LNCAP (cell line): ENCODE measurements at regions not wholly inside any gene's neighbourhood (a gene's known extent, or its start where the extent isn't known, plus 50 kb on each side); places are given as distances from the start of the nearest gene placed in this dataset.

Experiments used
- CTCF ChIP-seq: fragments of 450-650 bp; IDR thresholded peaks from 2 replicates; pipeline ENCODE4 v1.5.1; 2017; ENCODE audit warnings: mild to moderate bottlenecking

GRCh38 chr2:122112216-122113005, 357.0 kb downstream of the TSN start:
- TF ChIP-seq CTCF = no peak

GRCh38 chr2:122114421-122114820, 359.0 kb downstream of the TSN start:
- no peak for TF ChIP-seq CTCF

GRCh38 chr2:122117371-122117770, 361.9 kb downstream of the TSN start:
- TF ChIP-seq CTCF = no peak

- no peak for TF ChIP-seq CTCF
Measured at GRCh38 chr2:122129399-122129798, 373.9 kb downstream of the TSN start.

- TF ChIP-seq CTCF = no peak
Measured at GRCh38 chr2:122132147-122132691, 376.8 kb downstream of the TSN start.

GRCh38 chr2:122135021-122135937, 379.8 kb downstream of the TSN start:
- no peak for TF ChIP-seq CTCF

GRCh38 chr2:122136056-122136455, 380.6 kb downstream of the TSN start:
- TF ChIP-seq CTCF = no peak
